ENCODE measurements at regions not wholly inside any gene's neighbourhood (a gene's known extent, or its start where the extent isn't known, plus 50 kb on each side); places are given as distances from the start of the nearest gene placed in this dataset.

DNA sequence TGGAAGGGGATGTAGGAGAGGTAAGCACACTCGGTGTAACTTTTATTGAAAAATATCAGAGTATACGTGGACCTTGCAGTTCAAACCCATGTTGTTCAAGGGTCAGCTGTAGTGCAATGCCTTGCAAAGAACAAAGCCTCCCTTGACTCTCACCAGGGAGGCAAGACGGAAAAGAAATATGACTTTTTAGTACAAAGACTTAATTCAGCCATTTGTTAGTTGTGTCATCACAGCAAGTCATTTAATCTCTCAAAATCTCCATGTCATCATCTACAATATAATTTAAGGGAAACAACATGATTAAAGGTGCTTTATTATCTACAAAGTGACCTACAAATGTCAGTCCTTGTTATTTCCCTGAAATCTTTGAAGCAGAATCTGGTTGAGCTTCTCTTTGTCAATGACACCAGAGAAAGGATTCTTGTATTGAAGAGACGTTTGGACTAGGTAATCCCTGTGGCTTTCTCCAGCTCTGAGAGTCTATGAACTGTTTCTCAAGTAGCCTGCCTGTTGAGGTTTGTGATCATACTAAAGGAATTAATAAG lies 502.8 kb downstream of the REEP3 start:
- no peak for DNase-seq (ENCODE audit: low read depth)
- no peak for TF ChIP-seq CTCF (IDR thresholded peaks at IDR 0.05; ENCODE audit: insufficient read depth, low read depth, low read length)

GRCh38 chr10:64033711-64034110 lies 512.5 kb downstream of the REEP3 start:
- TF ChIP-seq CTCF (IDR thresholded peaks at IDR 0.05; ENCODE audit: insufficient read depth, low read depth, low read length): no peak
- H3K4me3 ChIP-seq (ENCODE audit: low read depth, low read length): no peak overlapping the region
- DNase-seq (ENCODE audit: low read depth): no peak

More for the DNA sequence above, 502.8 kb downstream of the REEP3 start:
- H3K4me3 ChIP-seq (ENCODE audit: low read depth, low read length): no peak overlapping the region

GRCh38 chr10:64036321-64036930 lies 515.2 kb downstream of the REEP3 start:
- DNase-seq (ENCODE audit: low read depth): no peak
- no peak overlapping the region for H3K4me3 ChIP-seq (ENCODE audit: low read depth, low read length)
- no peak for TF ChIP-seq CTCF (IDR thresholded peaks at IDR 0.05; ENCODE audit: insufficient read depth, low read depth, low read length)

DNA sequence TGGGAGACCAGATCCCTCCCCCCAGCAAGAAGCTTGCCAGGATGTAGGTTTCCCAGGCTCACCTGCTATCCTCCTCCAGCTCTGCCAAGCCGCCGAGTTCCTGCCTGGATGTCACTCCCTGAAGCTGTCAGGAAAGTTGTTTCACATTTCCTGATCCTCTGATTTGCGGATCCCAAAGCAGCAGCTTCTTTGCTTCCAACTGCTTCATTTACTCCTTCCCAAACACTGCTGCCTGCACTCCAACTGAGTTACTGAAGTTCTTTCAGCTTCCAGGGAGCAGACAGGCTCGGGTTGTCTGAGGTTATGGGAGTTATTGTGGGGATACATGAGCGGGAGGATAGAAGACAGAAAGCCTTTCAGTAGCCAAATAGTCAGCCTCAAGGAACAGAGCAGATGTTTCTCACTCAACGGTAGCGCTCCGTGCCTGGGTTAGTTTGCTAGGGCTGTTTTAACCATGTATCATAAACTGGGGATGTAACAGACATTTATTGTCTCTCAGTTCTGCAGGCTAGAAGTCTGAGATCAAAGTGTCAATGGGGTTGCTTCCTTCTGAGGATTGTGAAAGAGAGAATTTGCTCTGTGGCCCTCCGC lies 516.0 kb downstream of the REEP3 start:
- H3K4me3 ChIP-seq (ENCODE audit: low read depth, low read length): no peak overlapping the region
- no peak for DNase-seq (ENCODE audit: low read depth)
- TF ChIP-seq CTCF (IDR thresholded peaks at IDR 0.05; ENCODE audit: insufficient read depth, low read depth, low read length): no peak

GRCh38 chr10:64038107-64038506 lies 516.9 kb downstream of the REEP3 start:
- H3K4me3 ChIP-seq (ENCODE audit: low read depth, low read length): no peak overlapping the region
- TF ChIP-seq CTCF (IDR thresholded peaks at IDR 0.05; ENCODE audit: insufficient read depth, low read depth, low read length): no peak
- no peak for DNase-seq (ENCODE audit: low read depth)

GRCh38 chr10:64039198-64039597 lies 518.0 kb downstream of the REEP3 start:
- TF ChIP-seq CTCF (IDR thresholded peaks at IDR 0.05; ENCODE audit: insufficient read depth, low read depth, low read length): no peak
- no peak for DNase-seq (ENCODE audit: low read depth)
- no peak overlapping the region for H3K4me3 ChIP-seq (ENCODE audit: low read depth, low read length)
